Ishikawa (cell line): ENCODE measurements at regions not wholly inside any gene's neighbourhood (a gene's known extent, or its start where the extent isn't known, plus 50 kb on each side); places are given as distances from the start of the nearest gene placed in this dataset.

Source experiments
- CEBPB ChIP-seq: IDR thresholded peaks from 2 replicates; pipeline ENCODE4 v1.6.1; 2012
- CREB1 ChIP-seq: IDR thresholded peaks from 2 replicates; pipeline ENCODE4 v1.6.1; 2012; ENCODE audit warnings: low read depth
- EGR1 ChIP-seq: IDR thresholded peaks from 2 replicates; pipeline ENCODE4 v1.6.1; 2012
- EP300 ChIP-seq: IDR thresholded peaks from 2 replicates; pipeline ENCODE4 v1.6.1; 2012; ENCODE audit warnings: borderline replicate concordance
- FOXM1 ChIP-seq: IDR thresholded peaks from 2 replicates; pipeline ENCODE4 v1.6.1; 2012; ENCODE audit warnings: low read depth, borderline replicate concordance
- NFIC ChIP-seq: IDR thresholded peaks from 2 replicates; pipeline ENCODE4 v1.6.1; 2012
- RAD21 ChIP-seq: IDR thresholded peaks from 2 replicates; pipeline ENCODE4 v1.6.1; 2012; ENCODE audit warnings: low read depth
- TAF1 ChIP-seq: IDR thresholded peaks from 2 replicates; pipeline ENCODE4 v1.6.1; 2012; ENCODE audit warnings: low read depth, mild to moderate bottlenecking
- TCF12 ChIP-seq: IDR thresholded peaks from 2 replicates; pipeline ENCODE4 v1.6.1; 2012; ENCODE audit warnings: low read depth
- TEAD4 ChIP-seq: IDR thresholded peaks from 2 replicates; pipeline ENCODE4 v1.6.1; 2012
- YY1 ChIP-seq: IDR thresholded peaks from 2 replicates; pipeline ENCODE4 v1.6.1; 2012; ENCODE audit warnings: low read depth
- ZBTB7A ChIP-seq: IDR thresholded peaks from 2 replicates; pipeline ENCODE4 v1.6.1; 2012; ENCODE audit warnings: low read depth
- TF ChIP-seq, protein P1 (sequence below): IDR thresholded peaks from 2 replicates; pipeline ENCODE4 v1.6.1; 2012; ENCODE audit warnings: low read depth, mild to moderate bottlenecking
- TF ChIP-seq, protein P2 (sequence below): IDR thresholded peaks from 2 replicates; pipeline ENCODE4 v1.6.1; 2012
- TF ChIP-seq, protein P3 (sequence below): IDR thresholded peaks from 2 replicates; pipeline ENCODE4 v1.6.1; 2012

DNA sequence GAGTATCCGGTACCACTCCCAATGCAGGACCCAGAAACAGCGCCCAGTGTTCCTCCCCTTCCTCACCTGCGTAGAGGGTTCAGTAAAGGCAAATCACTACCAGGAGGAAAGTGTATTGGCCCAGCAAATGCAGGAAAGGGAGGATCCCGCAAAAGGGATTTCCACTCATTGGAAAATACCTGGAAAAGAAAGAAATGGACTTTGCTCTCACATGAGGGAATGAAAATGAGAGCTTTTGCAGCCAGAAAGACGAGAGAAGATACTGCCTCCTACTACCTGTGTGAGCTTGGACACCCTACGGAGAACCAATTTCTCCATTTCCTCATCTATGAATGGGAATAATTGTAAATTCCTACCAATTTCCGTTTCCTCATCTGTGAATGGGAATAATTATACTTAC lies 184.1 kb upstream of the PPARGC1A start:
- TF ChIP-seq RAD21 (no peak), CEBPB (no peak), YY1 (no peak), TCF12 (no peak), NFIC (no peak), TEAD4 (no peak), EGR1 (no peak), ZBTB7A (no peak), EP300 (no peak), CREB1 (no peak), FOXM1 (no peak), TAF1 (no peak)
- TF ChIP-seq, protein P1, sequence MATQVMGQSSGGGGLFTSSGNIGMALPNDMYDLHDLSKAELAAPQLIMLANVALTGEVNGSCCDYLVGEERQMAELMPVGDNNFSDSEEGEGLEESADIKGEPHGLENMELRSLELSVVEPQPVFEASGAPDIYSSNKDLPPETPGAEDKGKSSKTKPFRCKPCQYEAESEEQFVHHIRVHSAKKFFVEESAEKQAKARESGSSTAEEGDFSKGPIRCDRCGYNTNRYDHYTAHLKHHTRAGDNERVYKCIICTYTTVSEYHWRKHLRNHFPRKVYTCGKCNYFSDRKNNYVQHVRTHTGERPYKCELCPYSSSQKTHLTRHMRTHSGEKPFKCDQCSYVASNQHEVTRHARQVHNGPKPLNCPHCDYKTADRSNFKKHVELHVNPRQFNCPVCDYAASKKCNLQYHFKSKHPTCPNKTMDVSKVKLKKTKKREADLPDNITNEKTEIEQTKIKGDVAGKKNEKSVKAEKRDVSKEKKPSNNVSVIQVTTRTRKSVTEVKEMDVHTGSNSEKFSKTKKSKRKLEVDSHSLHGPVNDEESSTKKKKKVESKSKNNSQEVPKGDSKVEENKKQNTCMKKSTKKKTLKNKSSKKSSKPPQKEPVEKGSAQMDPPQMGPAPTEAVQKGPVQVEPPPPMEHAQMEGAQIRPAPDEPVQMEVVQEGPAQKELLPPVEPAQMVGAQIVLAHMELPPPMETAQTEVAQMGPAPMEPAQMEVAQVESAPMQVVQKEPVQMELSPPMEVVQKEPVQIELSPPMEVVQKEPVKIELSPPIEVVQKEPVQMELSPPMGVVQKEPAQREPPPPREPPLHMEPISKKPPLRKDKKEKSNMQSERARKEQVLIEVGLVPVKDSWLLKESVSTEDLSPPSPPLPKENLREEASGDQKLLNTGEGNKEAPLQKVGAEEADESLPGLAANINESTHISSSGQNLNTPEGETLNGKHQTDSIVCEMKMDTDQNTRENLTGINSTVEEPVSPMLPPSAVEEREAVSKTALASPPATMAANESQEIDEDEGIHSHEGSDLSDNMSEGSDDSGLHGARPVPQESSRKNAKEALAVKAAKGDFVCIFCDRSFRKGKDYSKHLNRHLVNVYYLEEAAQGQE: no peak
- TF ChIP-seq, protein P2, sequence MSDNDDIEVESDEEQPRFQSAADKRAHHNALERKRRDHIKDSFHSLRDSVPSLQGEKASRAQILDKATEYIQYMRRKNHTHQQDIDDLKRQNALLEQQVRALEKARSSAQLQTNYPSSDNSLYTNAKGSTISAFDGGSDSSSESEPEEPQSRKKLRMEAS: no peak
- TF ChIP-seq, protein P3, sequence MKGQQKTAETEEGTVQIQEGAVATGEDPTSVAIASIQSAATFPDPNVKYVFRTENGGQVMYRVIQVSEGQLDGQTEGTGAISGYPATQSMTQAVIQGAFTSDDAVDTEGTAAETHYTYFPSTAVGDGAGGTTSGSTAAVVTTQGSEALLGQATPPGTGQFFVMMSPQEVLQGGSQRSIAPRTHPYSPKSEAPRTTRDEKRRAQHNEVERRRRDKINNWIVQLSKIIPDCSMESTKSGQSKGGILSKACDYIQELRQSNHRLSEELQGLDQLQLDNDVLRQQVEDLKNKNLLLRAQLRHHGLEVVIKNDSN: no peak

- TF ChIP-seq YY1: no peak
- no peak for TF ChIP-seq TAF1
- TF ChIP-seq, protein P2: no peak
- TF ChIP-seq RAD21: no peak
- TF ChIP-seq EGR1: no peak
- TF ChIP-seq TCF12: no peak
- no peak for TF ChIP-seq NFIC
- TF ChIP-seq, protein P1: no peak
- TF ChIP-seq FOXM1: no peak
- TF ChIP-seq TEAD4: no peak
- no peak for TF ChIP-seq ZBTB7A
- no peak for TF ChIP-seq CREB1
- no peak for TF ChIP-seq CEBPB
These were observed 181.9 kb upstream of the PPARGC1A start for GRCh38 chr4:24071612-24072372.

DNA sequence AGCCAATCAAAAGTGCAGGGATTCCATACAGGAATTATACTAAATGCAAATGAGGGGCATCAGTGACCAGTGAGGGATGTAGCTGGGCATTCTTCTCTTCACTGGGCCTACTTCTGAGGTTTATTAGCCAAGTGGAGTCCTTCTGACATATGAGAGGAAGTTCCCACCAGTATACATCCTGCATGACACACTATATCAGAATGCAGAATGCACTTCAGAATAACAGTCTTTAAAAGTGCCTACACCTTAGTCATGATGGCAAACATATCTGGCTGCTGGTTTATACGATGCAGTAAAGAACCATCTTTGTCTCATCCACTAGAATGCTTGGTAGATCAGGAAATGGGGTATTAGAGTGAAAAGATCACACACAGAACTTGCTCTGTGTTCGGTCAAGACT lies 180.3 kb upstream of the PPARGC1A start:
- TF ChIP-seq TEAD4 (no peak), FOXM1 (no peak), NFIC (no peak), EP300 (no peak), ZBTB7A (no peak), YY1 (no peak), RAD21 (no peak), TCF12 (no peak), TAF1 (no peak), CREB1 (no peak)
- TF ChIP-seq, protein P2: no peak
- TF ChIP-seq, protein P1: no peak

GRCh38 chr4:24067367-24068193 lies 177.7 kb upstream of the PPARGC1A start:
- TF ChIP-seq, protein P3: no peak
- TF ChIP-seq, protein P1: no peak
- TF ChIP-seq CEBPB (no peak), CREB1 (no peak), ZBTB7A (no peak), FOXM1 (no peak)
